ENCODE measurements at regions not wholly inside any gene's neighbourhood (a gene's known extent, or its start where the extent isn't known, plus 50 kb on each side); places are given as distances from the start of the nearest gene placed in this dataset.

DNA sequence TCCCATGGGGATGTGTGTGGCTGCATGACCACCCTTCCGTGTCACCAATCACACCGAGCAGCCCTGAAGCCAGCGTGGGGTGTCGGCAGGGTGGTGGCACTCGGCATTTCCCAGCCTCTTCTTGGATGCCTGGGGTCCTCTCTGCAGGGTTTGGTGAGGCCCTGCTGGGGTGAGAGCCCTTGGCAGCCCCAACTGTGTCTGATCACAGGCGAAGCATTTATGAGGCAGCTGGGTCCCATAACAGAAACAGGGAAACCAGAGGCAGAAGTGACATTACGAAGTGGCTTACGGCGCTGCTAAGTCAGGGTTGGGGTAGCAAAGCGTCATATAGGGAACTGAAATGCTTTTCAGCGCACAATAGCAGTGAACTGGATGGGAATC lies 92.3 kb upstream of the SEPTIN5 start:
- TF ChIP-seq, protein P1, sequence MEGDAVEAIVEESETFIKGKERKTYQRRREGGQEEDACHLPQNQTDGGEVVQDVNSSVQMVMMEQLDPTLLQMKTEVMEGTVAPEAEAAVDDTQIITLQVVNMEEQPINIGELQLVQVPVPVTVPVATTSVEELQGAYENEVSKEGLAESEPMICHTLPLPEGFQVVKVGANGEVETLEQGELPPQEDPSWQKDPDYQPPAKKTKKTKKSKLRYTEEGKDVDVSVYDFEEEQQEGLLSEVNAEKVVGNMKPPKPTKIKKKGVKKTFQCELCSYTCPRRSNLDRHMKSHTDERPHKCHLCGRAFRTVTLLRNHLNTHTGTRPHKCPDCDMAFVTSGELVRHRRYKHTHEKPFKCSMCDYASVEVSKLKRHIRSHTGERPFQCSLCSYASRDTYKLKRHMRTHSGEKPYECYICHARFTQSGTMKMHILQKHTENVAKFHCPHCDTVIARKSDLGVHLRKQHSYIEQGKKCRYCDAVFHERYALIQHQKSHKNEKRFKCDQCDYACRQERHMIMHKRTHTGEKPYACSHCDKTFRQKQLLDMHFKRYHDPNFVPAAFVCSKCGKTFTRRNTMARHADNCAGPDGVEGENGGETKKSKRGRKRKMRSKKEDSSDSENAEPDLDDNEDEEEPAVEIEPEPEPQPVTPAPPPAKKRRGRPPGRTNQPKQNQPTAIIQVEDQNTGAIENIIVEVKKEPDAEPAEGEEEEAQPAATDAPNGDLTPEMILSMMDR (IDR thresholded peaks at IDR 0.05), result no peak
- TF ChIP-seq POLR2A (IDR thresholded peaks at IDR 0.05), result no peak
